Osteocyte (in vitro differentiated cells): ENCODE measurements at regions not wholly inside any gene's neighbourhood (a gene's known extent, or its start where the extent isn't known, plus 50 kb on each side); places are given as distances from the start of the nearest gene placed in this dataset.

Experiments used
- DNase-seq: peaks from one replicate; pipeline ENCODE4 v3.0.0; 2021; ENCODE audit warnings: mixed read lengths; ENCODE audit not compliant: unreplicated experiment; ENCODE audit errors: extremely low spot score
- H3K27ac Mint-ChIP-seq: one replicate; pipeline ENCODE4 v1.8.0; 2021; ENCODE audit warnings: mild to moderate bottlenecking, mixed read lengths; ENCODE audit not compliant: unreplicated experiment
- H3K27me3 Mint-ChIP-seq: one replicate; pipeline ENCODE4 v1.8.0; 2021; ENCODE audit warnings: mixed read lengths; ENCODE audit not compliant: unreplicated experiment
- H3K36me3 Mint-ChIP-seq: one replicate; pipeline ENCODE4 v1.8.0; 2021; ENCODE audit warnings: mixed read lengths; ENCODE audit not compliant: unreplicated experiment
- H3K4me1 Mint-ChIP-seq: one replicate; pipeline ENCODE4 v1.8.0; 2021; ENCODE audit warnings: mixed read lengths; ENCODE audit not compliant: unreplicated experiment
- H3K4me3 Mint-ChIP-seq: one replicate; pipeline ENCODE4 v1.8.0; 2021; ENCODE audit warnings: mild to moderate bottlenecking, moderate library complexity, mixed read lengths; ENCODE audit not compliant: unreplicated experiment
- H3K9me3 Mint-ChIP-seq: one replicate; pipeline ENCODE4 v1.8.0; 2021; ENCODE audit warnings: mixed read lengths; ENCODE audit not compliant: unreplicated experiment
- TF ChIP-seq, protein P1 (sequence below): fragments of 200-600 bp; sonication (generic); IDR thresholded peaks from 2 replicates; pipeline ENCODE4 v1.5.0; 2021; ENCODE audit warnings: antibody characterized with exemption, mild to moderate bottlenecking, moderate library complexity

DNA sequence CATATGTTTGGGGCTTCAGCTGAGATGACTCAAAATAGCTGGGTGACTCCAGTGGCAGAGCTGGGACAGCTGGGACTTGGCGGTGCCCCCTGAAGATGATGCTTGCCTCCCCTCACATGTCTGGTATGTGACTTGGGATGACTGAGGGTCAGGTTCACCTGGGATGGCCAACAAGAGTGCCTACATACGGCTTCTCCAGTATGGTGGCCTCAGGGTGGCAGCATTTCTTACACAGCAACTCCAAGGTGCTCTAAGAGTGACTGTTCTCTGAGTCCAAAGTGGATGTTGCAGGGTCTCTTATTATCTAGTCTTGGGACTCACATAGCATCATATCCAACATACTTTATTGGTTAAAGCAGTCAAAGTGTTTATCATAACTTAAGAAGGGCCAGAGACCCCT lies 87.8 kb upstream of the CENPW start:
- TF ChIP-seq, protein P1, sequence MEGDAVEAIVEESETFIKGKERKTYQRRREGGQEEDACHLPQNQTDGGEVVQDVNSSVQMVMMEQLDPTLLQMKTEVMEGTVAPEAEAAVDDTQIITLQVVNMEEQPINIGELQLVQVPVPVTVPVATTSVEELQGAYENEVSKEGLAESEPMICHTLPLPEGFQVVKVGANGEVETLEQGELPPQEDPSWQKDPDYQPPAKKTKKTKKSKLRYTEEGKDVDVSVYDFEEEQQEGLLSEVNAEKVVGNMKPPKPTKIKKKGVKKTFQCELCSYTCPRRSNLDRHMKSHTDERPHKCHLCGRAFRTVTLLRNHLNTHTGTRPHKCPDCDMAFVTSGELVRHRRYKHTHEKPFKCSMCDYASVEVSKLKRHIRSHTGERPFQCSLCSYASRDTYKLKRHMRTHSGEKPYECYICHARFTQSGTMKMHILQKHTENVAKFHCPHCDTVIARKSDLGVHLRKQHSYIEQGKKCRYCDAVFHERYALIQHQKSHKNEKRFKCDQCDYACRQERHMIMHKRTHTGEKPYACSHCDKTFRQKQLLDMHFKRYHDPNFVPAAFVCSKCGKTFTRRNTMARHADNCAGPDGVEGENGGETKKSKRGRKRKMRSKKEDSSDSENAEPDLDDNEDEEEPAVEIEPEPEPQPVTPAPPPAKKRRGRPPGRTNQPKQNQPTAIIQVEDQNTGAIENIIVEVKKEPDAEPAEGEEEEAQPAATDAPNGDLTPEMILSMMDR: no peak
- H3K27me3 Mint-ChIP-seq: peaks cover 2% of the 10 kb centered on the region
- no peaks in the 10 kb centered on the region for H3K4me1 Mint-ChIP-seq
- no peaks in the 10 kb centered on the region for H3K36me3 Mint-ChIP-seq
- no peak for DNase-seq
- H3K4me3 Mint-ChIP-seq: no peak overlapping the region
- no peaks in the 10 kb centered on the region for H3K9me3 Mint-ChIP-seq
- no peak overlapping the region for H3K27ac Mint-ChIP-seq

DNA sequence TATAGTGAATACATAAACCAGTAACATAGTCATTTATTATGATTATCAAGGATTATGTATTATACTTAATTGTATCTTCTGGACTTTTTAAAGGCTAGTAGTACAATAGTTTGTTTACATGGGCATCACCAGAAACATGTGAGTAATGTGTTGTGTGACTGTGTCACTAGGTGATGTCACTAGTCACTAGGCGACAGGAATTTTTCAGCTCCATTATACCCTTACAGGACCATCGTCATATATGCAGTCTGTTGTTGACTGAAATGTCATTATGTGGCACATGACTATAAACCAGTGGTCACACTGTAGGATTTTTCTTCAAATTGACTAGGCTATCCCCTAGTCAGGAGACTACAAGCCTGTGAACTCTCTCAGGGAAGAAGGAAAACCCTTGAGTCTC lies 86.5 kb upstream of the CENPW start:
- Mint-ChIP-seq H3K27ac (no peak overlapping the region), H3K27me3 (no peaks in the 10 kb centered on the region), H3K9me3 (no peaks in the 10 kb centered on the region), H3K36me3 (no peaks in the 10 kb centered on the region), H3K4me1 (no peaks in the 10 kb centered on the region), H3K4me3 (no peak overlapping the region)
- TF ChIP-seq, protein P1: no peak
- no peak for DNase-seq

DNA sequence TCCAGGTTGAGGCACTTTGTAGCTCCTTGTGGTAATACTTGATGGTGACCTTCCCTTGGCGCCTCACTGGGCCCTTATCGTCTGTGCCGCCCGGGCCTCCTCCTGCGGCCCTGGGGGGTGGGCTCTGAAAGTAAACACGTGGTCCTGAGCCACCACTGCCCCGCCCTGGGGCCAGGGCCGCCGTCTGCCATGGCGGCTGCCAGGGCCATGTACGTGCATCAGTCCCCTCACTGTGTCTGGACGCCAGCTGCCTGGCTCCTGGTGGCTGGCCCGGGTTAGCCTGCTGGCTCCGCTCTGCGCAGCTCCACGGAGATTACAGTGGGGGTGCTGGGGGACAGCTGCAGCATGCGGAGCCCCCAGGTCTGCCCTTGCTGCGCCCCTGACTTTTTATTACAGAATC lies 81.8 kb upstream of the CENPW start:
- no peak for DNase-seq
- Mint-ChIP-seq H3K4me3 (no peak overlapping the region), H3K36me3 (no peaks in the 10 kb centered on the region), H3K27ac (no peak overlapping the region), H3K9me3 (peaks cover 23% of the 10 kb centered on the region), H3K27me3 (no peaks in the 10 kb centered on the region), H3K4me1 (no peaks in the 10 kb centered on the region)
- TF ChIP-seq, protein P1: no peak

DNA sequence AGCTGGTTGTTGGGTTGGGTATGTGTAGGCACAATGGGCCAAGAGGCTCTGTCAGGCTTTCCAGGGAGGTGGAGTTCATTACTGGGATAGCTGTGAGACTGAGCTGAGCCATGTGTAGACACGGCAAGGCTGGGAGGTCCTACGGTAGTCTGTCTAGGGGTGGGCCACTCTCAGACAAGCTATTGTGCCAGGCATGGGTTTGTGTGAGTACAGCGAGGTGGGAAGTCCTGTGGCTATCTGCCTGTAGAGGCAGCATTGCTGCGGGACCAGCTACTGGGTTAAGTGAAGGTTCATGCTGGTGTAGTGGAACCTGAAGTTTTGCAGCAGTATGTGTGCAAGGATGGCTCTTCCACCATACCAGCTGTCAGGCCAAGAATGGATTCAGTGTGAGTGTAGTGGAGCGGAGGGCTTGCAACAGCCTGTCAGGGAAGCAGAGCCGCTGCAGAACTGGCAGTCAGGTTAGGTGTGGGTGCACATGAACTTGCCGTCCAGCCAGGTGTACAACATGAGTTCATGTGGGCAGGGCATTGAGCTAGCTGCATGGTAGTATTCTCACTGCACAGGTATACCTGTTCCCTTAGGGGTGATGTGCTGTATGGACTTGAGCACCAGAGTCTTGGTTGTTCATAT lies 78.0 kb upstream of the CENPW start:
- H3K27ac Mint-ChIP-seq: no peak overlapping the region
- H3K4me1 Mint-ChIP-seq: no peaks in the 10 kb centered on the region
- no peaks in the 10 kb centered on the region for H3K27me3 Mint-ChIP-seq
- no peaks in the 10 kb centered on the region for H3K36me3 Mint-ChIP-seq
- no peak for DNase-seq
- no peak overlapping the region for H3K4me3 Mint-ChIP-seq
- H3K9me3 Mint-ChIP-seq: peaks cover 23% of the 10 kb centered on the region
- TF ChIP-seq, protein P1: no peak

DNA sequence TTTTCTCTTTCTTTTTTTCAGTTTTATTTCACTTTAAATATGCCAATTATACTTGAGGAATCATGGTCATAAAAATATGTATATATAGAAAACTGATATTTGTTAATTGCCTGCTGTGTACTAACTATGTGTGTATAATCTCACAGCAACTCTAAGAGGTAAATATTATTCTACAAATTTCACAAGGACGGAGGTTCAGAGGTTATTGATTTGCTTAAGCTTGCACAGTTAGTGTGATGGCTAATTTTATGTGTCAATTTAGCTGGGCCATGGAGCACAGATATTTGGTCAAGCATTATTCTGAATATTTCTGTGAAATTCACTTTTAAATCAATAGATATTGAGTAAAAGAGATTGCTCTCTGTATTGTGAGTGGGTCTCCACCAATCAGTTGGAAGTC lies 75.7 kb upstream of the CENPW start:
- TF ChIP-seq, protein P1: no peak
- Mint-ChIP-seq H3K4me1 (peaks cover 9% of the 10 kb centered on the region), H3K27me3 (no peaks in the 10 kb centered on the region), H3K27ac (no peak overlapping the region), H3K4me3 (no peak overlapping the region), H3K36me3 (no peaks in the 10 kb centered on the region), H3K9me3 (peaks cover 23% of the 10 kb centered on the region)
- DNase-seq: no peak
